ENCODE measurements at regions not wholly inside any gene's neighbourhood (a gene's known extent, or its start where the extent isn't known, plus 50 kb on each side); places are given as distances from the start of the nearest gene placed in this dataset.

GRCh38 chr11:81092522-81092921 lies 1641.1 kb downstream of the FAM181B start:
- no peak for DNase-seq (ENCODE audit: low read depth in 2 of 3, low spot score in 2 of 3)

- DNase-seq (ENCODE audit: low read depth in 2 of 3, low spot score in 2 of 3) = no peak
These were observed 1644.4 kb downstream of the FAM181B start for GRCh38 chr11:81089242-81089641.

DNA sequence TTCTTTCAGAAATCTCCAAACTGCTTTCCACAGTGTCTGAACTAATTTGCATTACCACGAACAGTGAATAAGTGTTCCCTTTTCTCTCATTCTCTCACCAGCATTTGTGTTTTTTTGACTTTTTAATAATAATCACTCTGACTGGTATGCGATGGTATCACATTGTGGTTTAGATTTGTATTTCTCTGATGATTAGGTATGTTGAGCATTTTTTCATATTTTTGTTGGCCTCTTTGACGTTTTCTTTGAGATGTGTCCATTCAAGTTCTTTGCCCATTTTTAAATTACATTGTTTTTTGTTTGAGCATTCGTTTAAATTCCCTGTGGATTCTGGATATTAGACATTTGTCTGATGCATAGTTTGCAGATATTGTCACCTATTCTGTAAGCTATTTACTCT lies 1639.6 kb upstream of the TENM4 start:
- DNase-seq (ENCODE audit: low read depth in 2 of 3, low spot score in 2 of 3) = no peak

GRCh38 chr11:81072273-81072672 lies 1631.4 kb upstream of the TENM4 start:
- no peak for DNase-seq (ENCODE audit: low read depth in 2 of 3, low spot score in 2 of 3)

DNA sequence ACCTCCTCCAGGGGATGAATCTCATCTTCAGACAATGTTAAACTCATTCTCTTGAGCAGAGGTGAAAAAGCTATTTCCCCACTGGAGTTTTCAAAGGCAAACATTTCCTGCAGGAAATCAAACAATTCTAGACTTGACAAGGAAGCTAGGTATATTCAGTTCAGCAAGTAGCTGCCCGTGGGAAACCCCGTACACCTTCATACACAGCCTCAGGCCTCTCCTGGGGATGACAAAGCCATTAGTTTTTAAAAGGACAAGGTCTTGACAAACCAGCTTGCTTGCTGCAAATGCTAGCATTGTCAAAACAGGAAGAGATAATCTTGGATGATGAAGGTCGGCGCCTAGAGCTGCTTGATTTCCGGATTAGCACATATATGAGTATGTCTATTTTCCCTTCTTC lies 1630.8 kb upstream of the TENM4 start:
- DNase-seq (ENCODE audit: low read depth in 2 of 3, low spot score in 2 of 3) = no peak

DNA sequence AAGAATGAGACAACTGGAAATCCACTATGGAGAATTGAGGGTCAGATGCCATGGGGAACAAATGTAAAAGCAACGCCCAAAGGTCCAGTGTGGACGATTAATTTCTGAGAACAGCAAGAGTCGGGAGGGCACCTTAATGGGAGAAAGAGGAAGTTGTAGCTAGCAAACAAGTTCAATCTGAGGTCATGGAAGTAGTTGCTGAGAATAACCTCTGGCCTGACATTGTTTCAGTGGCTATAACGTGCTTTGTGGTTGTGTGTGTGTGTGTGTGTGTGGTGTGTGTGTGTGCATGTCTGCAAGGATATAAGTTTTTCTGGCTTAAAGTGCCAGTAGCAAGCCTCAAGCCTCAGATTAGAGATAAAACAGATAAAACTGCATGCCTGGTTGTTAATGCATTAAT lies 1630.1 kb upstream of the TENM4 start:
- peak in 2 of 3 donors; percentile 8 to 62 for DNase-seq (ENCODE audit: low read depth in 2 of 3, low spot score in 2 of 3)

DNA sequence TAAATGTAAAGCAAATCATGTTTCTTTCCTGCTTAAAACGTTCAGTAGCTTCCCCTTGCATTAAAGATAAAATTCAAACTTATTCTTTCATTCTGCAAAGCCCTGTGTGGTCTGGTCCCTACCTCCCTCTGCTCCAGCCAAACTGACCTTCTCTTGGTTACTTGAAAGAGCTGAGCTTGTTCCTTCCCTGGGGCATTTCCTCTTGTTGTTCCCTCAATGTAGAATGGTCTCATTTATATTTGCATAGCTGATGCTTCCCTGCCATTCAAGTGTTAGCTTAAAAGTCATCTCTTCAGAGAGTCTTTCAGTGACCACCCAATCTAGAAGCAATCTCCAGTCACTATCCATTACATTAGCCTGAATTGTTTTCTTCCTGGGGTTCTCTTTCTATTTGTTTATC lies 1618.5 kb upstream of the TENM4 start:
- DNase-seq (ENCODE audit: low read depth in 2 of 3, low spot score in 2 of 3) = no peak

DNA sequence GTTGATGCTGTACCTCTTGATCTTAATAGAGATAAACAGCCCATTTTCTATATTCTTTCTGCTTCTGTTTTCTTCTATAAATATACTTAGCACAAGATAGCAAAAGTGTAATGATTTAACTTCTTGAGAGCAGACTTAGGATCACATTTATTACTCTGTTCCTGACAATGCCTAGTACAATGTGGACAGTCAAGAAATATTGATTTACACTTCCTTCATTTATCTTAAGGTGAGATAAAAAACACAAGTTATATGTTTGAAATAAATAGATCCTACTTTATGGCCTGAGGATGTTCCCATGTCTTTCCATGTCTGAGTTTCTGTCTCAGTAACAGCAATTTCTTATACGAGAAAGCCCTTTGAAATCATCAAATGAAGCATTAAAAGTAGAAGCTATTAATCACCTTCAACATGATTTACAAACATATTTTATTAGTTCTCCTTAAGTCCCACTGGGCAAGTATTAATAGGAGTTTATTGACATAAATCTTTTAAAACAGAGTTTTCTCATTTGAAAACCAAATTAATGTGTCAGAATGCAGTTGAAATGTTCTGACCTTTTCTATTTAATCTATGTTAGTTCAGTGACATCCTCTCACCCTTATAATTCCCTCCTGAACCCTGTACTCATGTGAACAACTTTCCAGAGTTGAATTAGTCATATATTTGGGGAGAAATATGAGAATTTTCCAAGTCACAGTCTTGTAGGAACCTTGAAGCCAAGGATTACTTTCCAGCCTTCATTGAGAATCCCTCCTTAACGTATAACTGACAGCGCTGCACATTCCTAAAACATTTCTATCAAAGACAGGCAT lies 1611.7 kb upstream of the TENM4 start:
- DNase-seq (ENCODE audit: low read depth in 2 of 3, low spot score in 2 of 3) = no peak

DNA sequence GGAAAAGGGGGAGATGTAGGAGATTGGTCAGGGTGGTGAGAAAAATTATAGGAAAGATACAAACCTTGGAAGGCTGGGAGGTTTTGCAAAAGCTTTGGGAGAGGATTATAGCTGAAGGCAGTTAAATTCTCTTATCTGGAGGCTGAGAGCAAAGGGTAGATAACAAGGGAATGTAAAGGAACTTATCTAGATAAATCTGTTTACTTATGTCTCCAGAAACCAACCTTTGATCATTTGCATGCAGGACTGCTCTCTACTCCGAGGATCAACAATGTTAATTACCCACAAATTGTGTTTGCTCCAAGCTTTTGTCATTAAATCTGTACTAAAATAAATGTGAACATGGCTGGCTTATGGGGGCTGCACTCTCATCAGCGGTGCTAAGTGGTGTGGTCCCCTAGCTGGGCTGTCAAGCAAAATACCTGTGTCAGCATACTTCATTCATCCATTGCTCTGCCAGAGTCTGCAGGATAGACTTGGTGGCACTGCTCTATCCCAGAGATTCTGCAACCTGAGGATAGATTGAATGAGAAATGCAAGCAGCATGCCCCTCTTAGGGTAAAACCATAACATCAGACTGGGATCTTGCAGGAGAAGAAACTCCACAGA lies 1599.2 kb upstream of the TENM4 start:
- no peak for DNase-seq (ENCODE audit: low read depth in 2 of 3, low spot score in 2 of 3)

- DNase-seq (ENCODE audit: low read depth in 2 of 3, low spot score in 2 of 3) = no peak
These were observed 1595.5 kb upstream of the TENM4 start for GRCh38 chr11:81036168-81036870.

DNA sequence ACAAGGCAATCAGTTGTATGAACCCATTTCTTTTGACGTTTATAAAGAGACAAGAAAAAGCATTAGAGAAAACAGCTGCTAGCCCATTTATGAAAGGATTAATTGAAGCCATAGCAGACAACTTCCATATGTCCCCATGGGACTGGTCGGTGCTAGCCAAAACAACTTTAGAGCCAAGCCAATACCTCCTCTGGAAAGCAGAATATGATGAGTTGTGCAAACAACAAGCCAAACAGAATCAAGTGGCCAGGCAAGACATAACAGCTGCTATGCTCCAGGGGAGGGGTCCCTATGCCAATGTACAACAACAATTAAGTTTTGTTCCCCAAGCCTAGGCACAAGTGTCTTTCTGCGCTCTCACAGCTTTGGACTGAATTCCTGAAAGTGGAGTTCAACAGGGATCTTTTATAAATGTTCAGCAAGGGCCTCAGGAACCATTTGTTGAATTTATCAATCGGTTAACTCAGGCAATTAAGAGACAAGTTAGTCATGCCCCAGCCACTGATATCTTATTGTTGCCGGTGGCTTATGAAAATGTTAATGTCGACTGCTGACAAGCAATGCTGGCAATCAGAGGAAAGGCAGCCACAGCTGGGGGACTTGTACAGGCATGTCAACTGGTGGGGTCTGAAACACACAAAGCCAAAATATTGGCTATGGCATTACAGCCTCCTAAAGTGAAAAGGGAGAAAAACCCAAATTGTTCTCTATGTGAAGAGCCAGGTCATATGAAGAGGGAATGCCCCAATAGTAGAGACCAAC lies 1593.1 kb upstream of the TENM4 start:
- DNase-seq (ENCODE audit: low read depth in 2 of 3, low spot score in 2 of 3) = no peak

GRCh38 chr11:81032906-81033305 lies 1592.1 kb upstream of the TENM4 start:
- DNase-seq (ENCODE audit: low read depth in 2 of 3, low spot score in 2 of 3) = no peak

DNA sequence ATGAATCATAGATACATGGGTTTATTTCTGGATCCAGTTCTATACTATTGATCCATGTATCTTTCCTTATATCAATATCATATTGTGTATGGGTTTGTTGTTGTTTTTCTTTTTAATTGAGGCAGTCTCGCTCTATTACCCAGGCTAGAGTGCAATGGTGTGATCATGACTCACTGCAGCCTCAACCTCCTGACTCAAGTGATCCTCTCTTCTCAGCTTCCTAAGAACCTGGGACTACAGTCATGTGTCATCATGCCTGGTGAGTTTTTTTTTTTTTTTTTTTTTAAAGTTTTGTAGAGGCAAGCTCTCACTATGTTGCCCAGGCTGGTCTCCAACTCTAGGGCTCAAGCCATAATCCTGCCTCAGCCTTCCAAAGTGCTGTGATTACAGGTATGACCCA lies 1589.4 kb upstream of the TENM4 start:
- no peak for DNase-seq (ENCODE audit: low read depth in 2 of 3, low spot score in 2 of 3)

- no peak for DNase-seq (ENCODE audit: low read depth in 2 of 3, low spot score in 2 of 3)
These were observed 1585.2 kb upstream of the TENM4 start for GRCh38 chr11:81026032-81026431.

GRCh38 chr11:81022057-81022456 lies 1581.2 kb upstream of the TENM4 start:
- DNase-seq (ENCODE audit: low read depth in 2 of 3, low spot score in 2 of 3) = no peak

DNA sequence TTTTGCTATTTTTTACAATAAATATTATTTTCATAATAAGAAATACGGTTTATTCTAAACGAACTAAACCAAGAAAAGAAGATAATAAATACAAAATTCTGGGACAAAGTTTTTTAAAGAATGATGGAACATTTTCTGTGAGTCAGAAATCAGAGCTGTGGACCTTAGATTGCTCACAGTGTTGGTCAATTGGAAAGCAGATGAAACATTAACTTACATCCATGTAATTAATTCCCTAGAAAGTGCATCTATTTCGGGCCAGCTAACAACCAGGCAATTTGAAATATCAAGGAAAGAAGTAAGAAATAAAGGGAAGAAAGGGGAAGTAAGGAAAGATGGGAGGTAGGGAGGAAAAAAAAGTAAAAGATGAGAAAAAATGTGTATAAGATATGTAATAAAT lies 1569.8 kb upstream of the TENM4 start:
- no peak for DNase-seq (ENCODE audit: low read depth in 2 of 3, low spot score in 2 of 3)

GRCh38 chr11:81007046-81007445 lies 1566.2 kb upstream of the TENM4 start:
- DNase-seq (ENCODE audit: low read depth in 2 of 3, low spot score in 2 of 3) = peak in 1 of 3 donors; percentile 18

DNA sequence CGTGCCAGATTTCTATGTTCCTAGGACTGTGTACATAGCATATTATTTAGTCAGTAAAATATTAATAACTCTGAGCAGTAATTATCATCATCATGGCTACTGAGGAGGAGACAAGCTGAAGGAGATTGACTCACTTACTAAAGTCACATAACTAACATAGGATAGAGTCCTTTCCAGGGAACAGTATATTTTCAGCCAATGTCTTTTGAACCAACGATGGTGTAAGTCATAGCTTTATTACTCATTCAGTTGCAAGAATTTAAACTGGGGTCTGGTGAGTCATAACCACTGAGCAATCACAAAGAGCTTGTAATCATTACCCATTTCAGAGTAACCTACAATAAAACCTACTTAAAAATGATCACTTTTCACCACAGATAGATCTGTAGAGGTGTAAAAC lies 1564.8 kb upstream of the TENM4 start:
- no peak for DNase-seq (ENCODE audit: low read depth in 2 of 3, low spot score in 2 of 3)

DNA sequence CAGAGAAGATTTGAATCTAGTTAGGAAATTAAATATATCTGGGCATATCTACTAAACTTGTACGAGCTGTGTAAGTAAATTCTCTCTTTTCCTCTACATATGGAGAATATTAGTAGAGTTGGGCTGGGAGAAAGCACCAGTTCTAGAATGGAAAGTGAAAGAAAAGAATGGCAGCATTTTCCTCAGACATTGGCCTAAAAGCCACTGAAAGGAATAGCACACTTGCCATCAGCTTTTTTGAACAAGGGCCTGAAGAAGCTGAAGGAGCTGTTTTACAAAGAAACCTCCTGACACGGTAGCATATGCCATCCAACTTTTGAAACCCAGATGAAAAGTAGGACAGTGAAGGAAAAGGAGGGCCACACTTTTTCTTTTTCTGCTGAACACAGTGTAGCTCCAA lies 1563.7 kb upstream of the TENM4 start:
- DNase-seq (ENCODE audit: low read depth in 2 of 3, low spot score in 2 of 3) = no peak

DNA sequence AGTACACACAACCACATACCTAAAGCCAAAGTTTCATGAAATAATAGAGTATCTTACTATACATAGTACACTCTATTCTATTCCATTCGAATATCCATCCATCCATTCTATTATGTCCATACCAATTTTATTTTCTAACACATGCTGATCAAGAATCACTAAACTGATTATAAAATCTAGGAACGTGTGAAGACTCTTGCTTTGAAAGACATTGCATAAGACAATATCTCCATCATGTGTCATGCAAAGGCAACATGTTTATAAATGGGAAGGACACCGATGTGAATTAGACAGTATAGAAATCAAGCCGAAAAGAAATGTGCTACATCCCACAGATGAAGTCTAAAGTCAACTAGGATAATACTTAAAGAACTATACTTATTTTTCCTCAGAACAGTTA lies 1561.5 kb upstream of the TENM4 start:
- no peak for DNase-seq (ENCODE audit: low read depth in 2 of 3, low spot score in 2 of 3)

DNA sequence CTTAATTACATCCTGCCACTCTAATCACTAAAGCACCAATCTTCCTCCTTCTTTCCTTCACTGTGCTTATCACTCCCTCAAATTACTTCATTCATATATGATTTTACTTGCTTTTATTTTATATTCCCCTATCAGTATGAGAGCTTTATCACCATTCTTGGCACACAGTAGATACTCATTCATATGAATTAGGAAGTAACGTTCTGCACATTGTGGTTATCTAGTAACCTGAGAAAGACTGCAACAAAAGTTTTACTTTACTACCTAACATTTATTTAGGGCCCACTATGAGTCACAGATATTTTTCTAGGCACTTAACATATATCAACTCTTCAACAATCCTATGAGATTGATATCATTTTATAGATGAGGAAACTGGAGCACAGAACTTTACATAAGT lies 1559.9 kb upstream of the TENM4 start:
- DNase-seq (ENCODE audit: low read depth in 2 of 3, low spot score in 2 of 3) = no peak

Data from hematopoietic multipotent progenitor cell (in vitro differentiated cells).